ENCODE measurements at regions not wholly inside any gene's neighbourhood (a gene's known extent, or its start where the extent isn't known, plus 50 kb on each side); places are given as distances from the start of the nearest gene placed in this dataset.

- no peak for TF ChIP-seq CTCF (IDR thresholded peaks at IDR 0.05)
- TF ChIP-seq POLR2A (IDR thresholded peaks at IDR 0.05): no peak
These were observed 68.8 kb upstream of the ARHGAP24 start for GRCh38 chr4:85406185-85406584.
